ENCODE measurements at regions not wholly inside any gene's neighbourhood (a gene's known extent, or its start where the extent isn't known, plus 50 kb on each side); places are given as distances from the start of the nearest gene placed in this dataset.

GRCh38 chr17:79154951-79155585 lies 80.4 kb downstream of the ENGASE start:
- Mint-ChIP-seq H3K9me3 (no peaks in the 10 kb centered on the region), H3K27ac (no peak overlapping the region), H3K36me3 (no peaks in the 10 kb centered on the region)
- no peak for ATAC-seq
- DNase-seq (ENCODE audit: low spot score in 2 of 2), result no peak

- ATAC-seq (no peak), DNase-seq (ENCODE audit: low spot score in 2 of 2) (no peak)
- Mint-ChIP-seq H3K36me3 (no peaks in the 10 kb centered on the region), H3K27ac (no peak overlapping the region), H3K9me3 (no peaks in the 10 kb centered on the region)
These were observed 79.8 kb downstream of the ENGASE start for GRCh38 chr17:79154446-79154845.

GRCh38 chr17:79153367-79154130 lies 78.9 kb downstream of the ENGASE start:
- ATAC-seq (no peak), DNase-seq (ENCODE audit: low spot score in 2 of 2) (no peak)
- H3K9me3 Mint-ChIP-seq, result no peaks in the 10 kb centered on the region
- H3K36me3 Mint-ChIP-seq, result no peaks in the 10 kb centered on the region
- H3K27ac Mint-ChIP-seq, result no peak overlapping the region

- no peaks in the 10 kb centered on the region for H3K9me3 Mint-ChIP-seq
- no peak overlapping the region for H3K27ac Mint-ChIP-seq
- H3K36me3 Mint-ChIP-seq, result no peaks in the 10 kb centered on the region
- DNase-seq (ENCODE audit: low spot score in 2 of 2), result no peak
- no peak for ATAC-seq
These were observed 78.0 kb downstream of the ENGASE start for GRCh38 chr17:79152636-79153035.

- ATAC-seq (no peak), DNase-seq (ENCODE audit: low spot score in 2 of 2) (no peak)
- Mint-ChIP-seq H3K9me3 (no peaks in the 10 kb centered on the region), H3K36me3 (no peaks in the 10 kb centered on the region), H3K27ac (no peak overlapping the region)
These were observed 77.5 kb downstream of the ENGASE start for GRCh38 chr17:79152110-79152509.

GRCh38 chr17:79150799-79151198 lies 76.2 kb downstream of the ENGASE start:
- H3K27ac Mint-ChIP-seq, result no peak overlapping the region
- DNase-seq (ENCODE audit: low spot score in 2 of 2) (no peak), ATAC-seq (no peak)
- no peaks in the 10 kb centered on the region for H3K36me3 Mint-ChIP-seq
- H3K9me3 Mint-ChIP-seq, result no peaks in the 10 kb centered on the region

- H3K9me3 Mint-ChIP-seq, result no peaks in the 10 kb centered on the region
- ATAC-seq (no peak), DNase-seq (ENCODE audit: low spot score in 2 of 2) (no peak)
- H3K36me3 Mint-ChIP-seq, result no peaks in the 10 kb centered on the region
- H3K27ac Mint-ChIP-seq, result no peak overlapping the region
These were observed 75.6 kb downstream of the ENGASE start for GRCh38 chr17:79150035-79150733.

GRCh38 chr17:79148584-79148983 lies 74.0 kb downstream of the ENGASE start:
- no peak for DNase-seq (ENCODE audit: low spot score in 2 of 2)
- Mint-ChIP-seq H3K27ac (no peak overlapping the region), H3K36me3 (no peaks in the 10 kb centered on the region), H3K9me3 (no peaks in the 10 kb centered on the region)
- ATAC-seq, result no peak

GRCh38 chr17:79147746-79148506 lies 73.3 kb downstream of the ENGASE start:
- Mint-ChIP-seq H3K9me3 (no peaks in the 10 kb centered on the region), H3K27ac (no peak overlapping the region), H3K36me3 (no peaks in the 10 kb centered on the region)
- ATAC-seq, result no peak
- no peak for DNase-seq (ENCODE audit: low spot score in 2 of 2)

GRCh38 chr17:79146562-79146961 lies 71.9 kb downstream of the ENGASE start:
- no peak overlapping the region for H3K27ac Mint-ChIP-seq
- no peaks in the 10 kb centered on the region for H3K9me3 Mint-ChIP-seq
- H3K36me3 Mint-ChIP-seq, result no peaks in the 10 kb centered on the region
- DNase-seq (ENCODE audit: low spot score in 2 of 2) (no peak), ATAC-seq (no peak)

GRCh38 chr17:79145548-79145947 lies 70.9 kb downstream of the ENGASE start:
- DNase-seq (ENCODE audit: low spot score in 2 of 2), result no peak
- H3K27ac Mint-ChIP-seq, result no peak overlapping the region
- H3K9me3 Mint-ChIP-seq, result no peaks in the 10 kb centered on the region
- ATAC-seq, result no peak
- no peaks in the 10 kb centered on the region for H3K36me3 Mint-ChIP-seq

GRCh38 chr17:79144133-79144532 lies 69.5 kb downstream of the ENGASE start:
- DNase-seq (ENCODE audit: low spot score in 2 of 2), result no peak
- no peak for ATAC-seq
- H3K9me3 Mint-ChIP-seq, result no peaks in the 10 kb centered on the region
- no peaks in the 10 kb centered on the region for H3K36me3 Mint-ChIP-seq
- no peak overlapping the region for H3K27ac Mint-ChIP-seq

- no peak for ATAC-seq
- Mint-ChIP-seq H3K27ac (no peak overlapping the region), H3K36me3 (no peaks in the 10 kb centered on the region), H3K9me3 (peaks cover 4% of the 10 kb centered on the region in 2 donors)
- no peak for DNase-seq (ENCODE audit: low spot score in 2 of 2)
These were observed 67.8 kb downstream of the ENGASE start for GRCh38 chr17:79142375-79142774.

- no peak for ATAC-seq
- no peaks in the 10 kb centered on the region for H3K36me3 Mint-ChIP-seq
- peaks cover 4% of the 10 kb centered on the region in 2 donors for H3K9me3 Mint-ChIP-seq
These were observed 67.1 kb downstream of the ENGASE start for GRCh38 chr17:79141578-79142355.

GRCh38 chr17:79138826-79139225 lies 64.2 kb downstream of the ENGASE start:
- DNase-seq (ENCODE audit: low spot score in 2 of 2) (no peak), ATAC-seq (no peak)
- Mint-ChIP-seq H3K27ac (no peak overlapping the region), H3K9me3 (peaks cover 4% of the 10 kb centered on the region in 2 donors), H3K36me3 (no peaks in the 10 kb centered on the region)

More at GRCh38 chr17:79141578-79142355, 67.1 kb downstream of the ENGASE start:
- H3K27ac Mint-ChIP-seq, result no peak overlapping the region
- DNase-seq (ENCODE audit: low spot score in 2 of 2), result no peak

- Mint-ChIP-seq H3K27ac (no peak overlapping the region), H3K9me3 (peaks cover 4% of the 10 kb centered on the region in 2 donors), H3K36me3 (no peaks in the 10 kb centered on the region)
- ATAC-seq, result no peak
- no peak for DNase-seq (ENCODE audit: low spot score in 2 of 2)
These were observed 63.2 kb downstream of the ENGASE start for GRCh38 chr17:79137789-79138165.
